ENCODE measurements at regions not wholly inside any gene's neighbourhood (a gene's known extent, or its start where the extent isn't known, plus 50 kb on each side); places are given as distances from the start of the nearest gene placed in this dataset.

- H3K36me3 ChIP-seq (ENCODE audit: control insufficient read depth in 4 of 4, insufficient read depth in 4 of 4, low read length in 3 of 4): no peaks in the 10 kb centered on the region
- DNase-seq: no peak
- no peaks in the 10 kb centered on the region for H3K27me3 ChIP-seq (replicated peaks in 2 of 5; ENCODE audit: control insufficient read depth in 4 of 5, insufficient read depth in 5 of 5, low read length in 4 of 5)
- WGBS (ENCODE audit: insufficient coverage): 100% methylated on average over 2 of the region's 6 CpGs
- H3K9me3 ChIP-seq (ENCODE audit: control extremely low read depth in 1 of 5, control insufficient read depth in 4 of 5, insufficient read depth in 2 of 5, low read depth in 1 of 5, low read length in 4 of 5): peaks cover 0 to 4% (median 2%) of the 10 kb centered on the region in 5 experiments
- no peak overlapping the region for H3K4me3 ChIP-seq (ENCODE audit: control insufficient read depth in 1 of 7, extremely low read depth in 1 of 7, insufficient read depth in 4 of 7, low read depth in 2 of 7, low read length in 6 of 7)
- POLR2A ChIA-PET: no interaction called here
- CTCF ChIA-PET: no interaction called here
- H3K27ac ChIP-seq (ENCODE audit: insufficient read depth in 1 of 2, low read depth in 1 of 2, low read length in 2 of 2, poor library complexity in 1 of 2, severe bottlenecking in 2 of 2): no peak overlapping the region
- no peaks in the 10 kb centered on the region for H3K4me1 ChIP-seq (ENCODE audit: control extremely low read depth in 1 of 4, control insufficient read depth in 4 of 4, insufficient read depth in 4 of 4, low read length in 3 of 4)
These were observed 109.3 kb upstream of the SCN10A start for GRCh38 chr3:38925351-38925750.

- no peak for DNase-seq
- no peaks in the 10 kb centered on the region for H3K36me3 ChIP-seq (ENCODE audit: control insufficient read depth in 4 of 4, insufficient read depth in 4 of 4, low read length in 3 of 4)
- no peak overlapping the region for H3K4me3 ChIP-seq (ENCODE audit: control insufficient read depth in 1 of 7, extremely low read depth in 1 of 7, insufficient read depth in 4 of 7, low read depth in 2 of 7, low read length in 6 of 7)
- no peak overlapping the region for H3K27ac ChIP-seq (ENCODE audit: insufficient read depth in 1 of 2, low read depth in 1 of 2, low read length in 2 of 2, poor library complexity in 1 of 2, severe bottlenecking in 2 of 2)
- no peaks in the 10 kb centered on the region for H3K4me1 ChIP-seq (ENCODE audit: control extremely low read depth in 1 of 4, control insufficient read depth in 4 of 4, insufficient read depth in 4 of 4, low read length in 3 of 4)
- H3K9me3 ChIP-seq (ENCODE audit: control extremely low read depth in 1 of 5, control insufficient read depth in 4 of 5, insufficient read depth in 2 of 5, low read depth in 1 of 5, low read length in 4 of 5): peaks cover 0 to 2% (median 0%) of the 10 kb centered on the region in 5 experiments
- no peaks in the 10 kb centered on the region for H3K27me3 ChIP-seq (replicated peaks in 2 of 5; ENCODE audit: control insufficient read depth in 4 of 5, insufficient read depth in 5 of 5, low read length in 4 of 5)
- ChIA-PET CTCF (no interaction called here), POLR2A (no interaction called here)
- WGBS (ENCODE audit: insufficient coverage): 100% methylated on average over 1 of the region's 1 CpG
These were observed 100.7 kb upstream of the SCN10A start for GRCh38 chr3:38916706-38917105.

- Histone ChIP-seq H3K27me3 (replicated peaks in 2 of 5; ENCODE audit: control insufficient read depth in 4 of 5, insufficient read depth in 5 of 5, low read length in 4 of 5) (no peaks in the 10 kb centered on the region), H3K27ac (ENCODE audit: insufficient read depth in 1 of 2, low read depth in 1 of 2, low read length in 2 of 2, poor library complexity in 1 of 2, severe bottlenecking in 2 of 2) (no peak overlapping the region), H3K4me1 (ENCODE audit: control extremely low read depth in 1 of 4, control insufficient read depth in 4 of 4, insufficient read depth in 4 of 4, low read length in 3 of 4) (no peaks in the 10 kb centered on the region), H3K9me3 (ENCODE audit: control extremely low read depth in 1 of 5, control insufficient read depth in 4 of 5, insufficient read depth in 2 of 5, low read depth in 1 of 5, low read length in 4 of 5) (no peaks in the 10 kb centered on the region), H3K4me3 (ENCODE audit: control insufficient read depth in 1 of 7, extremely low read depth in 1 of 7, insufficient read depth in 4 of 7, low read depth in 2 of 7, low read length in 6 of 7) (no peak overlapping the region), H3K36me3 (ENCODE audit: control insufficient read depth in 4 of 4, insufficient read depth in 4 of 4, low read length in 3 of 4) (no peaks in the 10 kb centered on the region)
- CTCF ChIA-PET: no interaction called here
- no CpG with 5 or more reads among the region's 1 CpG for WGBS (ENCODE audit: insufficient coverage)
- DNase-seq: no peak
- POLR2A ChIA-PET: no interaction called here
These were observed 91.4 kb upstream of the SCN10A start for GRCh38 chr3:38907426-38907825.

- H3K4me3 ChIP-seq (ENCODE audit: control insufficient read depth in 1 of 7, extremely low read depth in 1 of 7, insufficient read depth in 4 of 7, low read depth in 2 of 7, low read length in 6 of 7): no peak overlapping the region
- CTCF ChIA-PET: interaction anchor here (0.9 kb wide), 1 partner anchor 9 kb away, joined by 3 read pairs; no protein-coding TSS in a partner anchor
- no peaks in the 10 kb centered on the region for H3K27me3 ChIP-seq (replicated peaks in 2 of 5; ENCODE audit: control insufficient read depth in 4 of 5, insufficient read depth in 5 of 5, low read length in 4 of 5)
- 93% methylated on average over 3 of the region's 4 CpGs for WGBS (ENCODE audit: insufficient coverage)
- POLR2A ChIA-PET: no interaction called here
- H3K36me3 ChIP-seq (ENCODE audit: control insufficient read depth in 4 of 4, insufficient read depth in 4 of 4, low read length in 3 of 4): no peaks in the 10 kb centered on the region
- no peaks in the 10 kb centered on the region for H3K4me1 ChIP-seq (ENCODE audit: control extremely low read depth in 1 of 4, control insufficient read depth in 4 of 4, insufficient read depth in 4 of 4, low read length in 3 of 4)
- H3K9me3 ChIP-seq (ENCODE audit: control extremely low read depth in 1 of 5, control insufficient read depth in 4 of 5, insufficient read depth in 2 of 5, low read depth in 1 of 5, low read length in 4 of 5): peaks cover 0 to 5% (median 0%) of the 10 kb centered on the region in 5 experiments
- no peak overlapping the region for H3K27ac ChIP-seq (ENCODE audit: insufficient read depth in 1 of 2, low read depth in 1 of 2, low read length in 2 of 2, poor library complexity in 1 of 2, severe bottlenecking in 2 of 2)
- DNase-seq: no peak
These were observed 74.4 kb upstream of the SCN10A start for GRCh38 chr3:38890426-38890825.

GRCh38 chr3:38878646-38879045 is 62.6 kb upstream of the SCN10A start:
- Histone ChIP-seq H3K36me3 (ENCODE audit: control insufficient read depth in 4 of 4, insufficient read depth in 4 of 4, low read length in 3 of 4) (no peaks in the 10 kb centered on the region), H3K27ac (ENCODE audit: insufficient read depth in 1 of 2, low read depth in 1 of 2, low read length in 2 of 2, poor library complexity in 1 of 2, severe bottlenecking in 2 of 2) (no peak overlapping the region), H3K27me3 (replicated peaks in 2 of 5; ENCODE audit: control insufficient read depth in 4 of 5, insufficient read depth in 5 of 5, low read length in 4 of 5) (no peaks in the 10 kb centered on the region), H3K4me1 (ENCODE audit: control extremely low read depth in 1 of 4, control insufficient read depth in 4 of 4, insufficient read depth in 4 of 4, low read length in 3 of 4) (peaks cover 0 to 2% (median 0%) of the 10 kb centered on the region in 4 experiments), H3K4me3 (ENCODE audit: control insufficient read depth in 1 of 7, extremely low read depth in 1 of 7, insufficient read depth in 4 of 7, low read depth in 2 of 7, low read length in 6 of 7) (no peak overlapping the region), H3K9me3 (ENCODE audit: control extremely low read depth in 1 of 5, control insufficient read depth in 4 of 5, insufficient read depth in 2 of 5, low read depth in 1 of 5, low read length in 4 of 5) (no peaks in the 10 kb centered on the region)
- peak; percentile 14 to 71 (median 64) for DNase-seq
- ChIA-PET POLR2A (no interaction called here), CTCF (interaction anchor here (0.8 to 1.0 kb wide), 3 partner anchors 16 to 57 kb away, joined by 3 to 4 read pairs (median 3); no protein-coding TSS in a partner anchor)

All from common myeloid progenitor, CD34-positive (primary cell).